Left renal pelvis (tissue), 4 donors: ENCODE measurements at regions not wholly inside any gene's neighbourhood (a gene's known extent, or its start where the extent isn't known, plus 50 kb on each side); places are given as distances from the start of the nearest gene placed in this dataset.

Experiments used
- DNase-seq, 4 donors: peaks; one replicate each; pipeline ENCODE4 v3.0.0-alpha.2; 2013; ENCODE audit warnings: low read depth in 4 of 4, low spot score in 3 of 4

DNA sequence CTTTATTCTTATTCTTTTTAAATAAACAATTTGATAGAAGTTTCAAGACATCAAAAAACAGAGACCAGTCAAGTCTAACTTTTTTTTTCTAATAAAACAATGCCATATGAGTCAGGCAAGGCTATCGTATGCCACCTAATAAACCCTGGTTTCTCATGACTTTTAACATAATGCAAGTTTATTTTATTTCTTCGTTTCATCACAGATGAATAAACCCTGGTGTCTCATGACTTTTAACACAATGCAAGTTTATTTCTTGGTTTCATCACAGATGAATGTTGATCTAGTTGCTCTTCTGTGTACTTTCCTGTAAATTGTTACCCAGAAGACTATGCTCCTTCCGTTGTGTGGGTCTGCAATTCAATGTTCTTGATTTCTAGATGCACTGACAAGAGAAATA, 905.4 kb downstream of the ROBO2 start:
- DNase-seq: no peak

DNA sequence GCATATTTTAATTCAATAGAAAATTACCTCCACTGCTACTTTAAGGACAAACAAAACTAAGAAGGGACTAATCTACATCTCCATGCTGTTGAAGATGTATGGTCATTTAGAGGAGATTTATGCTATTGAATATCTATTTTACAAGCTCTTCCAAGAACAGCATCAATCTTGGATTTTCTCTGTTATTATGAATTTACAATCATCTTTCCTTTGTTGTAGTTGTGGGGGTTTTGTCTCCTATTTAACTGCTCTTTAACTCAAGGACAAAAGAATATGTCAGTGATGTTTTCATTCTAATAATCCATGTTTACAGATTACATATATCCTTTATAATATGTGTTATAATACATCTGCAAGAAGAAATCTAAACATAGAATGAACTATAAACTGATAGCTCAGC, 907.8 kb downstream of the ROBO2 start:
- DNase-seq: no peak

DNA sequence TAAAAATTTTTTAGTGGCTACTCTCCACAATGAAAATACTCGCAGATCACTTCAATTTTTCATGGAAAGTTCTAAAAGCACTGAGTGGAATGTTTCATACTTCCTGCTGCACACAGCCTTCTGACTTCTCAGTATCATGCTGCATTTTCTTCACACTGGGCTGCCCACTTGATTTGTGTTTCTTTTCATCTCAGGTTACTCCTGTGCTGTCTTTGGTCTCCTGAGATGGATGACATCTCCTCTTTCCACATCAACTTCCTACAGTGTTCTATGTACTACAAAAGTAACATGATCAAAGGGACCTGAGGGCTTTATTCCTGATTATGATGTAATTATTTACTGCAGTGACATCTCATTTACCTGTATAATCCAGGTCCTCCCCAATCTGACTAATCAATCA, 927.7 kb downstream of the ROBO2 start:
- DNase-seq: peak; percentile 23 to 72 (median 32)

DNA sequence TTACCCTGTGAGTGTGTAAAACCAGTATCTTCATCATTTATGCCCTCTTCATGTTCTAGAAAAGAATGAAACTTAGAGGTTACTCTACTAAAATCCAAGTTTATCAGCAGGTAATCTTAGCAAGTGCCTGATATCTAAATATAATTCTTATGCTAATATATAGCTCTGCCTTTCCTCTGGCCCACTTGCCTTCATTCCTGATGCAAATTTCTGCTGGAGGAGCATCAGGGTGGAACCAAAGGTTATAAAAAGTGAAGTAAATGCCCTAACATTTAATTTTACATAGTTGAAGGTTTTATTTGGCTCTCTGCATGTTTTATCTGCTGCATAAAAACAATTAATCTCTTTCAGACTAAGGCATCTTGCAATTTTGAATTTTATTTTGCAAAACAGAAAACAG, 936.2 kb downstream of the ROBO2 start:
- no peak for DNase-seq

DNA sequence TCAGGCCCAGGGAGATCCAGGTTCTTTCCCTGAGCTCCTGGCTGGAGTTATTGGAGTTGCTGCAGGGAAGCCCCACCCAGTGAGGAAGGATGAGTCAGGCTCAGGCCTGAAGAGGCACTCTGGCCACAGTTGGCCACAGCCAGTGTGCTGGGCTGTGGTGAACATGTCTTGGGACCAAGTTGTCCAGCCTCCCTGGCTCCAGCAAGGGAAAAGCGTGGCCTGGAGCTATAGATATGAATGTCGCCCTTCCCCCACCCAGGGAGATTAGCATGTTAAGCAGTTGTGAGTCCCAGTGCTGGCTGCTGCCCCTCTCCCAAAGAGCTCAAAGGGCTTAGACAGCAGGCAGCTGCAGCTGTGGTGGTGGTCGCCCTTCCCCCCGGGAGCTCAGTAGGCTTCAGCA, 963.2 kb downstream of the ROBO2 start:
- no peak for DNase-seq

DNA sequence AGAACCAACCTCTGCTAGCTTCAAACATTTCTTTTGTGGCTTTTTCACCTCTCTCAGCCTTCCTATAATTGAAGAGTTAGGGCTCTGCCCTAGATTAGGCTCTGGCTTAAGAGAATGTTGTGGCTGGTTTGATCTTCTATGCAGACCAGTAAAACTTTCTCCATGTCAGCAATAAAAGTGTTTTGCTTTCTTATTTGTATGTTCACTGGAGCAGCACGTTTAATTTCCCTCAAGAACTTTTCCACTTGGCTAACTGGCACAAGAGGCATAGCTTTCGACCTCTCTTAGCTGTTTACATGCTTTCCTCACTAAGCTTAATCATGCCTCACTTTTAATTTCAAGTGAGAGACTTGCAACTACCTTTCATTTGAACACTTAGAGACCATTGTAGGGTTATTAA, 964.7 kb downstream of the ROBO2 start:
- DNase-seq: peak in 3 of 4 donors; percentile 28 to 51 (median 50)

DNA sequence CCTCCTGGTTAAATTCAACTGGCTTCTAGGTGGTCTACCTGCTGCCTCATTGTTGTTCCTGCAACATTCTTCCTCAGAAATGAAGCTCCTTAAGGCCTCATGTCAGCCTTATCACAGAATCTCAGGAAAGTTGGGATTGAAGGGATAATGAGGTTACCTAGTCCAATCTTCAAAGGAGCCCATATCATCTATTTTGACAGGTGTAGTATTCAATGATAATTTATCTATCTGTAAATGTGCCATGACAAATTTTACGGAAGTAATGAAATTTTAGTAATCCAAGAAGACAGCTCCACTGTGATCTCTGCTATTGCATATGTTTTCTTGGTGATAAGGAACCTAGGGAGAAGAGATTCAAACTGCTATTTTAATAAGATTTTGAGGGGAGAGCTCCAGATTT, 973.8 kb downstream of the ROBO2 start:
- DNase-seq: no peak

DNA sequence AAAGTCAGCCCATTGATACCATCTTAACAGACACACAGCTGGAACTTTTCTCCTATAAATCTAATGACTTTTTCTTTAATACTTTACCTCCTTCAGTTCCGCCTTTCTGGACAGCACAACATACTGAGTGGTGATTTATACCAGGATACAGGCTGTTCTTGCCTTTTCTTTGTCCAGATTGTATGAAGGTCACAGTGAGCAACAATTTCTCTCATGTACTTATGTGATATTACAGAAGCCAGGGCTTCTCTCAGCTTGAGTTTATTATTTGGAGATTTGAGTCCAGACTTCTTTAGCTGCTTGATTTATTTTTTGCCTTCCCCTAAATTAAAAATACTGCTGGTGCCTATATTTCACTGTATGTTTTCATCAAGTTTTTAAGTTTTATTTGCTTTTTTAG, 976.0 kb downstream of the ROBO2 start:
- DNase-seq: peak in 2 of 4 donors; percentile 31 to 49

DNA sequence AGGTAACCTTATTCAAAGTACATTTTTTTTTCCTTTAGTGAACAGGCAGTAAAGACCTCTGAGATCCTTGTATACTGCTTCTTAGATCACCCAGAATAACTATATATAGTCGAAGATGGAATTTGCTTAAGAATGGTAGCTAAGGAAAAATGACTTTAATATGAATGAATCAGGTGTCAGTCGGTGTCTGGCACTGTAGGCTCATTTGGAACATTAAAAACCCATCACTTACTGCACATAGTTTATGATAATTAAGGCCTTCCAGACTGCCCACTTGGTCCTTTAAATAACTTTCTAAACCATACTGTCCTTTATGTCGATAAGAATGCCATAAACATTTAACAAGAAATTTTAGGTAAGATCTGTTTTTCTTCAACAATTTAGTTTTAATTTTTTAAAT, 981.8 kb downstream of the ROBO2 start:
- DNase-seq: no peak

DNA sequence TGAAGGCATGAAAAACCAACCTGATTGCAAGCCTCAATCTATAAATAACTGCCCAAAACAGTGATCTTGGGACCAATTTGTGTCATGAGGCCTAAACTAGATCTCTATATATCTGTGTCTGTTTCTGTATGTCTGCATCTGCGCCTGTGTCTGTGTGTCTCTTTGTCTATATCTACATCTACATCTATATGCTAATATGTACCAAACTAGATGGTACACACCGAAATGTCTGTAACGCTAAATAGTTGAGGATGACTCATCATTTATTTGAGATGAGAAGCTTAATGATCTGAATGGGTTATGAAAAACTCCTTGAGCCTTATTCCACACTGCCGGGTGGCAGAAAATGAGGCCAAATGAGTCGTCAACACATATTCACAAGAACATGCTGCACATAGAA, 982.3 kb downstream of the ROBO2 start:
- DNase-seq: no peak

DNA sequence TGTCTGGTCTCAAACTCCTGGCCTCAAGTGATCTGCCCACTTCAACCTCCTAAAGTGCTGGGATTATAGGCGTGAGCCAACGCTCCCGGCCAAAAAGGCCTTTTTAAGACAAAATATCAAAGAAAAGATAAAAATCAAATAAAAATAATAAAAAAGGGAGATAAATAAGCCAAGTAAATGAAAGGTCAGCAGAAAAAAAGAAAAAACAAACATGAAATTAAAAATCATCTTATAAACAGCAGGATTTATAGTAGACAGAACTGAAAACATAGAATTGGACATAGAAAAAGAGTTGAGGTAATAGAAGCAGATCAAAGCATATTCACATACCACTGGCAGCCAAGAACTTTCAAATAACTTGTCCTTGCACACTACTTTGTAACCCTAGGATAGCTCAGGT, 983.4 kb downstream of the ROBO2 start:
- DNase-seq: no peak

DNA sequence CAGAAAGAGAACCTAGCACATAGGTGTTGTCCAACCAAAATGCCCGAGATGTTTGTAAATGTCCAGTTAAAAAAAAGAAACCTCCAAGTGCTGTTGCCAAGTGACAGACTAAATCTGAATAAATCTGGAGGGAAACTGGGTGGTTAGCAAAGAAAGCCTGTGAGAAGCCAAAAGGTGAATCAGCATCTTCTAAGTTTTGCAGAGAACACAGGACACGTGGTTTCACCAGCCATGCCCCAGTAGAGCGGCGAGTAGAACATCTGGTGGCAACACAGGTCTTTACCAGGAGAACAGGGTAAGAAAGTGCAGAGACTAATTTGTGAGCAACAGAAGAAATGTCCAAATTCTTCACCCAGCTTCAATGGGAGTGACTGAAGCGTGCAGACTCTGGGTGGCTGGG, 986.0 kb downstream of the ROBO2 start:
- DNase-seq: no peak

DNA sequence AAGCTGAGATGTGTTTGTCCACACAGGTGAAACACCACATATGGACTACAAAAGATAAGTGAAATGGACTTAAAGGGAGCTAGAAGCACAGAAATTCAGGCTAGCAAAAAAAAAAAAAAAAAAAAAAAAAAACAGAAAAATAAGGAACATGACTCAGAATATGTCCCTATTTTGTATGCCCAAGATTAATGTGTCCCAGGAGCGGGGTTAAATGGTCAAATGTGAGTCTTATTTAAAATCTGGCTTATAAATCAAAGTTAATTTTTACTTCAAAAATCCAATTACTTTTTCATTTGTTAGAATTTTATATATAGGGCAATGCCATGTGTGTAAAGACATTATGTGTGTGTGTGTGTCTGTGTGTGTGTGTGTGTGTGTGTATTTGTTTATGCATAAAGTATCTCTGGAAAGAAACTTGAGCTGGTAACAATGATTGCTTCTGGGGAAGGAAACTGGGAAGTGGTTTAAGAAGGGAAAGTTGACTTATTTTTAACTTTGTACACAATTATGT, 986.5 kb downstream of the ROBO2 start:
- DNase-seq: no peak

DNA sequence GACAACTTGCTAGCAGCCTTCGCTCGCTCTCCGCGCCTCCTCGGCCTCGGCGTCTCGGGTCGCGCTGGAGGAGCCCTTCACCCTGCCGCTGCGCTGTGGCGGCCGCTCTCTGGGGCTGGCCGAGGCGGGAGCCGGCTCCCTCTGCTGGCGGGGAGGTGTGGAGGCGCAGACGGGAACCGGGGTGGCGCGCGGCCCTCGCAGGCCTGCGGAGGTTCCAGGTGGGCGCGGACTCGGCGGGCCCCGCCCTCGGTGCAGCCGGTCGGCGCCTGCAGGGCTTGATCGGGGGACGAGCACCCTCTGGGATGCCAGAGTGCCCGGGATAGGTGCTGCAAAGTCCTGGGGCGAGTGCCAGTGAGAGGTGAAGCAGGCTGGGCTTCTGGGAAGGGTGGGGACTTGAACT, 989.9 kb downstream of the ROBO2 start:
- DNase-seq: no peak

DNA sequence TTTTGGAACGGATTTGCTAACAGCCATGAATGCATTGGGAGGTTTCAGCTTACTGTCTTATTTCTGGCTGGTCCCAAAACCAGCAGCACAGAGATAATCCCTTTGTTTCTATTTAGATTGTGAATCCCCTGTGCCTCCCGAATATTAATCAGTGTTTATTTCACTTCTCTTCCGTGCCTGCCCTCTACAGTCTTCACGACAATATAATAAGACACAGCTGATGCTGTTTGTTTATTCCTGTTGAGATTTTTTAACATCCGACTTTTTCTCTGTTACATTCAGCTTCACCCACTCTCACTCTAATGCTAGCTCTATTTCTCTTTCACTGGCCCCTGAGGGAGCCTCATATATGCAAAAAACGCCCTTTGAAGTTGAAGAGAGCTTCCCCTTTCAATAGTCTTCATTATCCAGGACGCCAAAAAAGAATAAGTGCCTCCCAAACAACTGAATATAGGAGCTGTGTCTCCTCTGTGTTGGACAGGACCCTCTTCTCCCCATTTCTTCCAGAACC, 995.3 kb downstream of the ROBO2 start:
- no peak for DNase-seq

DNA sequence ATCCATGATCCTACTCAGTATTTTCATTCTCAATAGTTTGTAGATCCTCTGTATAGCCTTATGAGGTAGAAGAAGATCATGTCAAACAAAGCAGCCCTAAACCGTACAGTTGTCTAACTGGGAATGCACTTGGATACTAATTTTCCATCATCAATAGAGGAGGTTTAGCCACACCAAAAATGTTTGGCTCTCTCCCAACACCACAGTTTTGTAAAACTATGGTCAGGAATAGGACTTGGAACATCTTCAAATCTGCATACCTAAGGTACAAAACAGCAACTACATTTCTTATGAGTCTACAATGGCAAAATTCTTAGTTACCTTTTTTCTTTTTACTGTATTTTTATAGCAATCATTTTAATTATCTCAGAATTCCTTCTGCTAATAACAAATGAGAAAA, 1001.6 kb downstream of the ROBO2 start:
- no peak for DNase-seq

DNA sequence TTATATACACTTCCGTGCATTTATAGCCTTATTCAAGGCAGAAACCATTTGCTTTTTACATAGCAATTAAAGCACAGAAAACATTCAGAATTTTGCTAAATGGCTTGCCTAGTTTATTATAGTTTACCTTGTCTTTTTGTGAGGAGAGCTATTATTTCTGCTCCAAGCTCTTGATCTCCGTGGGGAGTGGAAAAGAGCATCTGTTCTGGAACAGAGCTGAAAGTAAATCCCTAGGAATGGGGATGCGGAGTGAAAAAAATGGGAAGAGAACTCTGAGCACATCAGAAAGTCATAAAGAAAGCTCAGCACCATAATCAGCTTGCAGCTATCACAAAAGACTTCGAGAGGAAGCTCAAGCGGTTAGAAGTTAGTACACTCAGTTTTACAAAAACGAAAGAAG, 1006.7 kb downstream of the ROBO2 start:
- DNase-seq: no peak

DNA sequence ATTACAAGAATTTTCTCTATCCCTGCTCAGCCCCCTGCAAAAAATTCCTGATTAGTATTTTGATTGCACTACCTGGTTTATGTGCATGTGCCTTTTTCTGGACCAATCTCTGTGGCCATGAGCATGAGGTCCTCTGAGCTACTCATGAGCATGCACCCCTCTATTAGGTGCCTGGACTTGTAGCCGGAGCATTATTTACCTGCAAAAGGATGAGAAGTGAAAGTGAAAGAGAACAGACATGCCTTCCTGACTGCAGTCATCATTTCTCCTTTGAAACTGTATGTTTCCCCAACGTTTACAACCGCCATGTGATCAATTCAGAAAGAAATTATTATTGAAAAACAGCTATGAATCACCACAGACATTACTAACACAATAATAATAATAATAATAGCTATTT, 1008.8 kb downstream of the ROBO2 start:
- no peak for DNase-seq

DNA sequence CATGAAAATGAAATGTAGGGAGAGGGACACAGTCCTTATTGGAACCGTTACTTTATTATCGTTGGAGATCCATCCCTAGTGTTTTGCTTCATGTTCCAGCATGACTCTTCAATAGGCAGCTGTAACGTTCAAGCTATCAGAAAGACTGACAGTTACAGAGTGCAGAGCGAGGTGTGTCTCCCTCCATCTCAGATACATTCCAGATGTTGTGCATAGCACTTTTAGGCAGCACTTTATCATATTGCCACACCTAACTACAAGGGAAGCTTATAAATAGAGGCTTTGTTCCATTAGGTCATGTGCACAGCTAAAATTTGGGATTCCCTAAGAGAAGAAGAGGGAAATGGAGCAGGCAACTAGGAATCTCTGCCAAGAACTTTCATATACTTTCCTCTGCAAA, 1009.6 kb downstream of the ROBO2 start:
- no peak for DNase-seq

DNA sequence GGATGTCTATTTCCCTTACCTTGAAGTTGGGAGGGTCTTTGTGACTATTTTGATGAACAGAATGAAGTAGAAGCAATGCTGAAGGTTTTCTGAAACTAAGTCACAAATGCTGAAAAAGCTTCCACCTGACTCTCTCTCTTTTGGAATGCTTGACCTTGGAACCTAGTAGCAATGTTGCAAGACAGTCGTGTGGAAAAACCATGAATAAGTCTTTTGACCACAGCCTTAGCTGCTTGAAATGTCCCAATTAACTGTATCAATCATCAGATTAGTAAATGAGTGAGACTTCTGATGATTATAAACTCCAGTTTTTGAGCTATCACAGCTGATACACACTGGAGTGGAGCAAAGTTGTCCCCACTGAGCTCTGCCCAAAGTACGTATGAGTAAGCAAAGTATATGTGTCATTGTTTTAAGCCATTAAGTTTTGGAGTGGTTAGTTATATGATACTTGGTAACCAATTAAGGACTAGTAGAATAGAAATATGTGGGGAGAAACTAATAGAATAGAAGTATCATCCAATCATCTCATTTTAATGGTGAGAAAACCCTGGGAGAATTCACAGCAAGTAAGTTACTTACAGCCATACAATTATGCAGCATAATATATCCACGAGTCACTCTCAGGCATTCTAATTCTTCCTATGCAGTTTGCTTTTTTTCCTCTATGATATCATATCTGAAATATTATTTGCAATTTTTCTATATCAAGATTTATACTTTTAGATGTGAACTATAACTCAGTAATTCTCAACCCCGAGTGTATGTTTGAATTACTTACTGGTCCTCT, 1010.6 kb downstream of the ROBO2 start:
- no peak for DNase-seq

DNA sequence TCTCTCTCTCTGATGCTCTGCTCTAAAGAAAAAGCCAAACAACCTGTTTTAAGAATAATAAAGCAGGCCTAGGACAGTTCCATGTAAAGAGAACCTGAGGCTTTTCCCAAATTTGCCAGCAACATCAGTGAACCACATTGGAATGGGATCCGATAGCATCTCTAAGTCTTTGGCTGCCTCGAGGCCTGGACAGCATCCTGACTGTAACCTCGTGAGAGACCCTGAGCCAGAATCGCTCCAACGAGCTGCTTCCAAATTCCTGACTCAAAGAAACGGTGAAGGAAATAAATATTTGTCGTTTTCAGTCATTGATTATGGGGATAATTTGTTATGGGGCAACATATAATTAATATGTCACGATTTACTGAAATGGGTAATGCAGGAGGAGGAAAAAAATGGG, 1012.8 kb downstream of the ROBO2 start:
- DNase-seq: no peak

DNA sequence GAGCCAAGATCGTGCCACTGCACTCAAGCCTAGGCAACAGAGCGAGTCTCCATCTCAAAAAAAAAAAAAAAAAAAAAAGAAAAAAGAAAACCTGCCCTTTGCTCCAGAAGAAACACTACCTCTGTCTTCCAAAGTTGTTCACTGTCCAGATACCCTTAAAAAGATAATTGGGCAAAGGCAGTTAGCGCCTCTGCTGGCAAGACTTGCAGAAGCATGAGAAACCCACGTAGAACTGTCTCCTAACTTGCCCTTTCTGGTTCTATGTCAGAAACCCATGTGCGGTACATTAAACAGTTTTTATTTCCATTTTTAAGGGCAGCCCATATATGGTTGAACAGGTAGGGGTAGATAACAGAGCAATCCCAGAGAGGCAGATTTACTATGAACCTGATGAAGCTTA, 1026.4 kb downstream of the ROBO2 start:
- DNase-seq: no peak

DNA sequence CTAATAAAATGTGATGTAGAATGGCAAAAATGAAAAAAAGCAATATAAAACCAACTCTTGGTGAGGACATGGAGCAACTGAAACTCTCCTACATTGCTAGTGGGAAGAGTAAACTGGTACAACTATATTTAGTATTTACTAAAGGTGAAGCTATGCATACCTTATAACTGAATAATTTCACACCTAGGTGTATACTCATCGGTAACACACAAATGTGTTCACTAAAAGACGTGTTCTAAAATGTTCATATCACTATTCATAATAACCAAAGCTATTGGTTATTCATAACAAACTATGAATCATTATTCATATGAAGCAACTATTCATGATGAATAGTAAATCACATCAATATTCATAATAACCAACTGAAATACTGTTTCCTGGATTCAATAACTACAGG, 1030.3 kb downstream of the ROBO2 start:
- DNase-seq: no peak
